ENCODE measurements at regions not wholly inside any gene's neighbourhood (a gene's known extent, or its start where the extent isn't known, plus 50 kb on each side); places are given as distances from the start of the nearest gene placed in this dataset.

- no peak for FAIRE-seq
These were observed 66.1 kb upstream of the FAM204A start for GRCh38 chr10:118408181-118408580.

DNA sequence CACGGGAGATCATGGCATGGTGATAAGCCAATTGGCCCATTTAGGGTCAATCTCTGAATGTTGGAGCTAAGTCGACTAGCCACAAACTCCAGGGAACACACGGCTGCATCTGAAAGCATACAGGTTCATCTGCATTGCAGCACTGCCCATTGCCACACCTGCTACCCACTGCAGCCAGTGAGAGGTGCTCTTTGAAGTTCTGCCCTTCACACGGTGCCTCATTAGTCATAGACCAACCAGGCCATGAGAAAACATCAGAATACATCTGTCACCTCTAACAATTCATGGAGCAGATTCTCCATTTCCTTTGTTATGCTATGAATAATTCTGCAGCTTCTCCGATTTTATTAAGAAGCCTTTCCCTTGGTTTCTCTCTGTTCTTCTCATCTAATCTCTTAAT is 65.7 kb upstream of the FAM204A start:
- FAIRE-seq: no peak

GRCh38 chr10:118407026-118407425 is 64.9 kb upstream of the FAM204A start:
- FAIRE-seq: no peak

DNA sequence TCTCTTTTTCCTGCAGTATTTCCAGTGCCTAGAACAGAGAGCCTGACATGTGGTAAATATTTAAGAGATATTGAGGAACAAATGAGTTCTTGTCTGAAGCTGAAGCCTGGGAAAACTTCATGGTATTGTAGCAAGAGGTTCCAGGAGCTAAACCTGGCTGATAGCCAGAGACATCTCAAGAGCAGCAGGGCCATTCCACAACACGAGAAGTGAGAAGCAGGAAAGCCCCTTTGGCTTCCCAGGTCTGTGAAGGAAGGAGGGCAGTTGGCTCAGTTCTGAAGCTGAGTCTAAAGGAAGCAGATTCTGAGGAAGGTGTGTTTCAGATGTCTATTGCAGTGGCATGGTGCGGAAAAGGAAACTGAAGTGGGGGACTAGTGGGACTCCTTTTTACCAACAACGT is 63.8 kb upstream of the FAM204A start:
- FAIRE-seq: no peak

- FAIRE-seq: no peak
These were observed 61.8 kb upstream of the FAM204A start for GRCh38 chr10:118403967-118404366.

DNA sequence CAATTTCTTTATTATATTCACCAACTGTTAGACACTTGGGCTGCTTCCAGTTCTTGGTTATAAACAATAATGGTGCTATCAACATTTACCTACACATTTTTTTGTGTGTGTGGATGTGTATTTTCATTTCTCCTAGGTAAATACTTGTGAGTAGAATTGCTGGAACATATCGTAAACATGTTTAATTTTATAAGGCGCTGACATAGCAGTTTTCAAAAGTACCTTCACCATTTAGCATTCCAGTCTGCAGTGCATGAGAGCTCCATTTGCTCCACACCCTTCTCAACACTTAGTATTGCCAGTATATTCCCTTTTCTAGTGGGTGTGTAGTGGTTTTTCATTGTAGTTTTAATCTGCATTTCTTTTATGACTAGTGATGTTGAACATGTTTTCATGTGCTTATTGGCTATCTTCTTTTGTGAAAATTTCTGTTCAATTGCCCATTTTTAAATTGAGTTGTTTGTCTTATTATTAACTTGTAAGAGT is 59.6 kb upstream of the FAM204A start:
- no peak for FAIRE-seq

DNA sequence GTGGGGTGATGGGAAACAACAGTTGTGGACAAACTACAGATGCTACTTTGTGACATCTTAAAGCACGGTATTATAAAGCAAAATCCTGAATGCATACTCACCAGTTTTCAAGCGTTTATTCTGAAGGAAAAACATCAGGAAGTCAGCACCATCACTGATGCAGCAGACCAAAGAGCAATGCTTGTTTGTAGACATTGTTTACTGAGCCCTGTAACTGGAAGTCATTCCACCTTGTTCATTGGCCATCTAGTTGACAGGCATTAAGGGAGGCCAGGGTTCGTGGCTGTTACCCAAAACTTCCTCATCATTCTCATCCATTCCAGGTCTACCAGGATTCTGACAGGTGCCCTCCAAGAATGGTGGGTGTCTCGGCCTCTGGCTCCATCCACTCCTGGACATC is 55.3 kb upstream of the FAM204A start:
- no peak for FAIRE-seq

GRCh38 chr10:118395947-118396346 is 53.8 kb upstream of the FAM204A start:
- FAIRE-seq: no peak

- FAIRE-seq: no peak
These were observed 52.4 kb upstream of the FAM204A start for GRCh38 chr10:118394301-118395200.

DNA sequence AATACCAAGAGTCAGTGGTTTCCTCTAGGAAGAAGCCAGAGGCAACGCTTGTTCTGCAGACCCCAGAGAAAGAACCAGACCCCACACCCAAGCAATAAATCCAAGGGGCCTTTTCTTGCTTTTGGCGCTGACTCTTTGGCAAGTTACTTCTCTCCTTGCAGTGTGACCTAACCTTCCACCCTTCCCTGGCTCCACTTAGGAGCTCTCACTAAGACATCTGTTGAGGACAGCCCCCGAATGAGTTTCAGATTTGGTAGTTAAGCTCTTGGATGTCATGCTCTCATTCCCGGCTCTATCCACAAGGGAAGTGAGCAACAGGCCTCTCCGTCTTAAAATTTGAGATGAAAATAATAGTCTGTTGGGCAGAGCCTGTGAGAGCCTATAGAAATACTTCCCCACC is 50.6 kb upstream of the FAM204A start:
- no peak for FAIRE-seq

Data from islet of Langerhans (tissue), 1 donor.